SH-SY5Y (cell line): ENCODE measurements at regions not wholly inside any gene's neighbourhood (a gene's known extent, or its start where the extent isn't known, plus 50 kb on each side); places are given as distances from the start of the nearest gene placed in this dataset.

ENCODE experiments used
- GATA2 ChIP-seq: IDR thresholded peaks from 2 replicates; pipeline ENCODE4 v1.6.1; 2011; ENCODE audit warnings: mild to moderate bottlenecking, low read depth, low read length
- GATA3 ChIP-seq: IDR thresholded peaks from 2 replicates; pipeline ENCODE4 v1.6.1; 2011; ENCODE audit warnings: low read depth, mild to moderate bottlenecking, low read length, moderate library complexity

DNA sequence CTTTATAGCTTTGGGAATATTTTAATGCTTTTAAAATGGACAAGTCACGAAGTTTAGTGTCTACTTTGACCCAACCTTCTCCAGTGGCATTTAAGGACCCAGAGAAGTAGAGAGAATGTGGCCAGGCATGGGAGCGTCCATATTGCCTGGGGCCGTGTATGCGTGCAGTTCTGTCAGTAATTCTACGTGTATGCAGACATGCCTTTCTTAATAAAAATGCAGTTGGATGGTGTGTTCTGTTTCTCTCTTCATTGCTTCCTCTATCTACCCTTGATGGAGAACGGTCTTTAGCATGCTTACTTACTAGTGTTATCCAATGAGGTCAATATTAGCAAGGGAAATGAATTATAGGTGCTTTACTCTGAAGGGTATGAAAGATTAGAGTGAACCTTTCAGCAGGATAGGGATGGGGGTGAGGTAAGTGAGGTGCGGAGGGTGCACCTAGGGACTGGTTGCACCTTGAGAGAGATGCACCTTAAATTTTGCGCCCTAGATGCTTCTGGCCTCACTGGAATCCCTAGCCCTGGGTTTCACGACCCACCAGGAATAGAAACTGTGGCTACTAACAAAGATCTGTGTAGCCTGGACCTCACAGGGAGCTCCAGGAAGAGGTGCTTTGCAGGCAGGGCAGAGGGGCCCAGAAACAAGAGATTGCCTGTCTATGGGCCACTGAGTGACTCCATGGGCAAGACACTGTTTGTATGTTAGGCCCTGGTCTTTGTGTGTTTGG lies 194.3 kb downstream of the MYCN start:
- TF ChIP-seq GATA2 (no peak), GATA3 (no peak)
